Smooth muscle cell (in vitro differentiated cells): ENCODE measurements at regions not wholly inside any gene's neighbourhood (a gene's known extent, or its start where the extent isn't known, plus 50 kb on each side); places are given as distances from the start of the nearest gene placed in this dataset.

ENCODE experiments used
- DNase-seq: peaks from one replicate; lab custom pipeline; 2025; ENCODE audit not compliant: unreplicated experiment; lab: John Stamatoyannopoulos, UW
- H2AFZ ChIP-seq: fragments of 200-600 bp; sonication (generic); 2 replicates; pipeline ENCODE4 v1.6.0; 2016; ENCODE audit warnings: antibody characterized with exemption, low read depth, mild to moderate bottlenecking
- H3F3A ChIP-seq: fragments of 200-600 bp; sonication (generic); 2 replicates; pipeline ENCODE4 v1.6.0; 2017; ENCODE audit warnings: antibody characterized with exemption, low read depth
- H3K27ac ChIP-seq: fragments of 200-600 bp; sonication (generic); 2 replicates; pipeline ENCODE4 v1.5.1; 2016; ENCODE audit warnings: low read depth, mild to moderate bottlenecking
- H3K27me3 ChIP-seq: fragments of 200-600 bp; sonication (generic); 2 replicates; pipeline ENCODE4 v1.6.1; 2016; ENCODE audit warnings: low read depth, mild to moderate bottlenecking
- H3K36me3 ChIP-seq: fragments of 200-600 bp; sonication (generic); 2 replicates; pipeline ENCODE4 v1.5.1; 2016; ENCODE audit warnings: low read depth
- H3K4me1 ChIP-seq: fragments of 200-600 bp; sonication (generic); 2 replicates; pipeline ENCODE4 v1.5.1; 2016; ENCODE audit warnings: low read depth
- H3K4me2 ChIP-seq: fragments of 200-600 bp; sonication (generic); 2 replicates; pipeline ENCODE4 v1.6.0; 2016; ENCODE audit warnings: mild to moderate bottlenecking
- H3K4me3 ChIP-seq: fragments of 200-600 bp; sonication (generic); 2 replicates; pipeline ENCODE4 v1.5.1; 2016; ENCODE audit warnings: mild to moderate bottlenecking
- H3K79me2 ChIP-seq: fragments of 200-600 bp; sonication (generic); 2 replicates; pipeline ENCODE4 v1.6.0; 2016; ENCODE audit warnings: low read depth, mild to moderate bottlenecking
- H3K9ac ChIP-seq: fragments of 200-600 bp; sonication (generic); 2 replicates; pipeline ENCODE4 v1.6.0; 2016; ENCODE audit warnings: low read depth
- H3K9me3 ChIP-seq: fragments of 200-600 bp; sonication (generic); replicated peaks from 2 replicates; pipeline ENCODE4 v1.5.1; 2016; ENCODE audit warnings: low read depth
- H4K20me1 ChIP-seq: fragments of 200-600 bp; sonication (generic); 2 replicates; pipeline ENCODE4 v1.6.0; 2016; ENCODE audit warnings: low read depth
- CTCF ChIP-seq: fragments of 200-600 bp; sonication (generic); IDR thresholded peaks from 2 replicates; pipeline ENCODE4 v1.5.1; 2017; ENCODE audit warnings: borderline replicate concordance, mild to moderate bottlenecking, antibody characterized with exemption; ENCODE audit not compliant: insufficient read depth, poor library complexity, severe bottlenecking
- WGBS: methylation state at CpG from one replicate; pipeline ENCODE4 v1.1.7; 2016; ENCODE audit warnings: low lambda C conversion rate; 5-methylcytosine and 5-hydroxymethylcytosine counted together

- WGBS = 87% methylated on average over 4 of the region's 4 CpGs
- H4K20me1 ChIP-seq = no peaks in the 10 kb centered on the region
- no peaks in the 10 kb centered on the region for H3K4me1 ChIP-seq
- H3K4me2 ChIP-seq = no peak overlapping the region
- H3K79me2 ChIP-seq = no peaks in the 10 kb centered on the region
- no peak for DNase-seq
- H3K36me3 ChIP-seq = no peaks in the 10 kb centered on the region
- H2AFZ ChIP-seq = no peak overlapping the region
- H3K9ac ChIP-seq = no peak overlapping the region
- H3K27me3 ChIP-seq = no peaks in the 10 kb centered on the region
- TF ChIP-seq CTCF = no peak
- no peak overlapping the region for H3K27ac ChIP-seq
- H3F3A ChIP-seq = no peaks in the 10 kb centered on the region
- no peaks in the 10 kb centered on the region for H3K9me3 ChIP-seq
- H3K4me3 ChIP-seq = no peak overlapping the region
Observed at GRCh38 chr2:53233759-53234547, 533.7 kb upstream of the CHAC2 start.

- no peak for DNase-seq
- no peak overlapping the region for H3K9ac ChIP-seq
- WGBS = 75% methylated on average over 3 of the region's 3 CpGs
Observed at GRCh38 chr2:53231908-53232307, 535.7 kb upstream of the CHAC2 start.

GRCh38 chr2:53230691-53231090 lies 536.9 kb upstream of the CHAC2 start:
- 88% methylated on average over 2 of the region's 2 CpGs for WGBS

More at GRCh38 chr2:53231908-53232307, 535.7 kb upstream of the CHAC2 start:
- no peaks in the 10 kb centered on the region for H3K79me2 ChIP-seq
- H3K4me2 ChIP-seq = no peak overlapping the region
- H2AFZ ChIP-seq = no peak overlapping the region
- H3K9me3 ChIP-seq = no peaks in the 10 kb centered on the region
- H3K27me3 ChIP-seq = no peaks in the 10 kb centered on the region
- H3F3A ChIP-seq = no peaks in the 10 kb centered on the region
- H3K27ac ChIP-seq = no peak overlapping the region
- H4K20me1 ChIP-seq = no peaks in the 10 kb centered on the region
- no peak overlapping the region for H3K4me3 ChIP-seq
- no peaks in the 10 kb centered on the region for H3K36me3 ChIP-seq
- no peak for TF ChIP-seq CTCF
- H3K4me1 ChIP-seq = no peaks in the 10 kb centered on the region

More at GRCh38 chr2:53230691-53231090, 536.9 kb upstream of the CHAC2 start:
- H3K36me3 ChIP-seq = no peaks in the 10 kb centered on the region
- H3K27ac ChIP-seq = no peak overlapping the region
- no peak overlapping the region for H2AFZ ChIP-seq
- no peaks in the 10 kb centered on the region for H3K79me2 ChIP-seq
- no peaks in the 10 kb centered on the region for H3K27me3 ChIP-seq
- no peaks in the 10 kb centered on the region for H4K20me1 ChIP-seq
- H3K4me1 ChIP-seq = no peaks in the 10 kb centered on the region
- no peak overlapping the region for H3K4me3 ChIP-seq
- H3F3A ChIP-seq = no peaks in the 10 kb centered on the region
- no peaks in the 10 kb centered on the region for H3K9me3 ChIP-seq
- DNase-seq = no peak
- no peak for TF ChIP-seq CTCF
- H3K4me2 ChIP-seq = no peak overlapping the region
- H3K9ac ChIP-seq = no peak overlapping the region
